NCI-H1417 (cell line): ENCODE measurements at regions not wholly inside any gene's neighbourhood (a gene's known extent, or its start where the extent isn't known, plus 50 kb on each side); places are given as distances from the start of the nearest gene placed in this dataset.

Experiments
- DNase-seq, 3 experiments: peaks; one replicate each; lab custom pipeline; 2025; lab: John Stamatoyannopoulos, UW

DNA sequence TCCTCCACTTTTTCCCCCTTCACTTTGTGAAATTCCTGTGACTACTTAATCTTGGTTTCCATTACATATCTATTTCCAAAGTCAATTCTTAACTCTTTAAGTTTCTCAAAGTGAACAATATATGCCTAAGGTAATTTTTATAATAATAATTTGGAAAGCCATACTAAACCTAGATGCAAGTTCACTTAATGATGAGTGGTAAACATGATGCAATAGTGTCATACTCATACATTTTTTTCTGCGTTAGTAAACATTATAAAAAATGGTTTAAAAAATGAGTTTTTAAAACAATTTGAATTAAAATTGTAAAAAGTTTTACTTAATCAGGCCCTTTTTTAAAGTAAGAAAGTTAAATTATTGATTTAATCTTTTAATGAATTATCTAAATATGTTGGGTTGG is 659.4 kb upstream of the FZD8 start:
- no peak for DNase-seq

DNA sequence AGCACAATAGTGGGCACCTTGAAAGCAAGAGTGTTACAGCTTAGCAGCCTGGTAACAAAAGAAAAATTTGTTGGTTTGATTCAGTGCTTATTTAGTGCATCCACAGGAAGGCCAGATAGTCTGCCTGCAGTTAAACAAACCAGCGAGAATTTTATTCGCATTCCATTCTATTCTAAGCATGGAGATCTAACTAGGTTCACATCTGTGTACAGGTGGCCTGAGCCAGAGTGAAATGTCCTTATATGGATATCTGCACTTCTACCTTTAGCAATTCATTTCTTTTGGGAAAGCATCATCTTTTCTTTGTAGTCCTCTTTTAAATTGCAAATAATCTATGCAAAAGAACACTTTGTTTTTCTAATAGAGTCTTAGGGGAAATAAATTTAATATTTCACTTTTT is 659.0 kb upstream of the FZD8 start:
- no peak for DNase-seq

DNA sequence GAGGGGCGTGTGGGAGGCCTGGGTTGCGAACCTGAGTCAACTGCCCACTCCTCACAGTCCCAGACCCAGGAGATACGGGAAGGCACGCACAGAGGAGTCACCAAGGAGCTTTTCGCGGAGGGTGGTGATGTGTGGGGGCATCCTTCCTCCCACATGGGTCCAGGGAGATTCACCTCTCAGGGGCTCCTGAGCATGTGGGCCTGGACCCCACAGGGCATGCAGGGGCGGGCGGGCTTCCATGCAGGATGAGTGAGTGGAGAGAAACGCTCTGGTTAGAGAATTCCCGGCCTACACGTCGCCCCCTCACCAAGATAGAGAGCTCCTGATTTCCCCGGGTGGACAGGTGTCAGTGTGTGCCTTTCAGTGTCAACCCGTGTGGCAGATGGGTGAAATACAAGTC is 641.7 kb upstream of the FZD8 start:
- DNase-seq, result no peak

DNA sequence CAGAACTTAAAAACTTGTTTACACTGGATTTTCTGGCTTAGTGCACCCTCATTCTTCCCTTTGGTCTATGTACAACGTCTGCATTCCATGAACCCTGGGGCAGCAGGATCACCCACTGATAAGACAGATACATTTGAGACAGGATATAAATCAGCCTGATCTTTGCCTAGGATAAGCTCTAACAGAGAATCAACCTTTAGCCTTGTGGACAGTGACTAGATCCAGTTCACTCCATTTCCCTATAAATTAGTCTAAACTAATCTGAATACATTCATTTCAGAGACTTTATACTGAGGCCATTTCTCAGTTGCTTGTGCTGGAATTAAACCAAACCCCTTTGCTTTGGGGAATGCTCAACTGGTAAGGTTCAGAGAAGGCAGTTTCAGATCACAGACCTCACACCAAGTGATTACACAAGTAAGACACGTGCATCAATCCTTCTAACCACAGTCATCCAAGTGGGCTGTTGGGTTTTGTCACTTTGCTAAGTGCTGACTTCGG is 639.8 kb upstream of the FZD8 start:
- DNase-seq, result no peak

DNA sequence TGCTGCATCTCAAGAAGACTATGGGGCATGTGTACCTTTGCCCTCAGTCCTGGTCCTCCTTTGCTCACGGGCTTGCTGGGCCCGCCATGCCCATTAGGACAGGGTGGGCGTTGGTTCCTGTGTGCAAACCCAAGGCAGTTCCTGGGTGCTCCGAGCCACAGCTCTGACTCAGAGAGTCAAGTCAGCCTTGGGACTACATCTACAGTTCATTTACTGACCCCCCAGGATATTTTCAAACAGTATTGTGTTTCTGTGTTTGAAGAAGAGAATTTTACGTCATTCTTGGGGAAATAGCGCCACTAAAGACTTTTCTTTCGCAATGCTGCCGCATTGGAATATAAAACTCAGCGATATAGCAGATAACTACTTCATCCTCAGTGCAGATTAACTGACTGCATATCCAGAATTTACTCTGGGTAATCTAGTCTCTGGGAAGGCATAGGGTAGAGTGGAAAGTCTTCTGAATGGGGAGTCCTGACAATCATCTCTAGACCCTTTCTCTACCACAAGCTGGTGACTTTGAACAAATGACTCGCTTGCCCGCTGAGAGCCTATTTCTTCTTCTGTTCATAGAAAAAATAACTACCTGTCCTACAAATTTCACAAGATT is 638.9 kb upstream of the FZD8 start:
- DNase-seq, result no peak

DNA sequence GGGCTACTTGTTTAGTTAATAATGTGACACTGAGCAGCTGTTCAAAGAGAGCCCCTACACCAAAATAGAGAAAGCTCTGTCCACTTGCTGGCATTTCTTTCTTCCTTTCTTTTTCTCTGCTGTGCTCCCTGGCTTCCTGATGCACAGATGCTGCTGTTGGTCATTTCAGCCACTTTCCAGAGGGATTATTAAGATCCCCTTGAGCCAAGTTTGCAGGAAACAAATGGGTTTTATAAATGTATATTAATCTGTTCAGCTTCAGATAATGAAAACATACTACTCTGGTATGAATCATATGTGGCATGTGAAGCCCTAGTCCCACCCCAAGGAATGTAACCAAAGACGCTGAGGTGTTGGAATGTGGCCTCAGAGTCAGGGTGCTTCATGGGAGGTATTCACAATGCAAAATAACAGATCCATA is 638.2 kb upstream of the FZD8 start:
- DNase-seq, result no peak

DNA sequence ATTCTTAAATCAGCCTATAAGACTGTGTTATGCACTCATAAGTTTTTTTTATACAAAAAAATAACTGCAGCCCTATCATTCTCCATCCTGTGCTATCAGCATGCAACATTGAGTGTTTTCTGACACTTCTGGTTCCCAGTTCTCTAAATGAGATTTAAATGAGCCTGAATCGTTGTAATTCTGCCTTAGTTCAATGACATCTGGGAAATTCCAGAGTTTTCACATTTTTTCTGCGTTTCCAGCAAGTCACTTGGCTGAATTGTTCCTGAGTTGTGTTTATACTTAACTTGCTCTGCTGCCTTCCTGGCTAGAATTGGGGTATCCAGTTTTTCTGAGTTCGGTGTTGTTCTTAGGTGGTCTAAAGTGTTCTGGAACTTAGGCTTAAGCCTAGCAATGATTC is 636.1 kb upstream of the FZD8 start:
- DNase-seq, result no peak

DNA sequence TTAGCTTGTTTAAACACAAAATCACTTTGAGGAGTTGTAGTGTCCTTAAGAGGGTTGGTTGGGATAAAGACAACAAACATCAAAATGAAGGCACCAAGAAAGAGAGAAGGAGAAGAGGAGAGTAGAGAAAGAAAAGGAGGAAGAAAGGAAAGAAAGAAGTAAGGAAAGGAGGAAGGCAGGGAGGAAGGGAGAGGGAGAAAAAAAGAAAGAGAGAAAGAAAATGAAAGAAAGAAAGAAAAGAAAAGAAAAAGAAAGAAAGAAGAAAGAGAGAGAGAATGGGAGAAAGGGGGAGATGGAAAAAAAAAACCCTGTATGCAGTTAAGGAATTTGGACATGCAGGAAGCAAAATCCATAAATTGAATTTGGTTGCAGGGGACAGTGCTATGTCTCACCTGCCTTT is 635.4 kb upstream of the FZD8 start:
- DNase-seq, result no peak

DNA sequence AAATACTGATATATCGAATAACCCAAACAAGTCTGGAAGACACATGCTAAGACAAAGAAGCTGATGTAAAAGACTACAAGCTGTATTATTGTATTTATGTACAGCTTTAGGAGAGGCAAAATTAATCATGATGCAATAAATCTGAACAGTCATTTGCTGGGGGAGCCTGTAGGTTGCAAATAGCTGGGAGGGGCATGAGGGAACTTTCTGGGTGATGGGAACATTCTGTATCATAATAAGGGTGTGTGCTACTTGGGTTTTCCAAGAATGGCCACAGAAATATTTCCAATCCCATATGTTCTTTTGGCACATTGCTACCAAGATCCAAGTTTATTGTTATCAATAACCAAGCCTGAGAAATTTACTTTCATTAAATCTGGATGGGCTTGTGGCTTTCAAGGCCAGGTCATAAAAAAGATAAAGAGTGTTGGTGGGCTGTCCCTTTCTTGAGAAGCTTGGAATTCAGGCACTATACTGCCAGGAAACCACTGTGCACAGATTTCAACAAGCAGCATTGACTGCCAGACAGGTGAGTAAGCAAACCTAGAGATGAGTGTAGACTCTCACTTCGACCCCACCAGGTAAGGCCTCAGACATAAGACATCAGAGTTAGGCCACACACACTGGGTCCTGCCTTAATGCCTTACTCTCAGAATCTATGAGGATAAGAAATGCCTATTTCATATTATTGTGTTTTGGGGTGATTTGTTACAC is 629.7 kb upstream of the FZD8 start:
- no peak for DNase-seq

DNA sequence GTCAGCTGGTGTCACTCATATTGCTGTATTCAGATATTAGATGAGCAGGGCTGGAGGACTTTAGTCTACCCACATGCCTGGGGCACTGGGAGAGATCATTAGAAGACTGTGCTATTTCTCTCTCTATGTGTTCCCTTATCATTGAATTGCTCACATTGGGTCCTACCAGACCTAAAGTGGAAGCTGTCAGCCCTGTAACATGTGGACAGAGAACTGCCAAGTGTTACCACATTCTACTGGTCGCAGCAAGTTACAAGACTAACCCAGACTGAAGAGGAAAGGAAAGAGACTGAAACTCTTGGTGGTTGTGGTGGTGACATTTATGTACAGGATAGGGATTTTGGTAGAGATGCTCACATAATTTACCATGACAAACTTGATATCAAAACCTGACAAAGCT is 627.1 kb upstream of the FZD8 start:
- DNase-seq, result no peak

DNA sequence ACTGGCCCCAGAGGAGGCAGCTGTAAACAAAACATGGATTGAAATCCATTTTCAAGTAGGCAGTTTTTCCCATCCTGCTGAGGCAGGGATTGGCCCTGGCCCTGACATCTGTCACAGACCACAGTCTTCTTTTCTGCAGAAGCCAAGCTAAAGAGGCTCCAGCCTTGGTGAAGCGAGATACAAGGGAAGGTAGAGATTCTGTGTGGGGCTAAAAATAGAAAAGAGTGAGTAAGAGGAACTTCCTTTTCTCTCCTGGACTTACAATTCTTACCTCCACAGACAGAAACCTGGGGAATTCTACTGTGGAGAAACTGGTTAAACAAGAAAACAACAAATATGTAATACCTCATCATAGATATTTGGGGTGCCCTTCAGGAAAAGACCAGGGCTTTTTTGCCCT is 624.8 kb upstream of the FZD8 start:
- no peak for DNase-seq

DNA sequence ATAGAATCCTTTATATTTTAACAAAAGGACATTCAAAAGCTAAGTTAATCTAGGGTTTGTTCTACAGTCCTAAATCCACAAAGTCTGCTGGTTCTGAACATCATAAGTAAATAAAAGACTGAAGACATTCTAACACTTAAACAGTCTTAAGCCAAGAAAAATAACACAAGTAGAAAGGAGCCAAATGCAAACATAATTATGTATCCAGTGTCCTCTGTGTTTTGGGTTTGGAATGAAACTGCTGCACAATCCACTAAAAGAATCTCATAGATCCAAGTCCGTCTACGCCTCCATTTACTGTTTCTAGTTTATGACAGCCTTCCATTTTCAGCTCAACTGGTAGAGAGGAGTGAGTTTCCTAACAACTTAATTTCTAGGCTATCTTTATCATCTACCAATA is 623.6 kb upstream of the FZD8 start:
- DNase-seq, result no peak

DNA sequence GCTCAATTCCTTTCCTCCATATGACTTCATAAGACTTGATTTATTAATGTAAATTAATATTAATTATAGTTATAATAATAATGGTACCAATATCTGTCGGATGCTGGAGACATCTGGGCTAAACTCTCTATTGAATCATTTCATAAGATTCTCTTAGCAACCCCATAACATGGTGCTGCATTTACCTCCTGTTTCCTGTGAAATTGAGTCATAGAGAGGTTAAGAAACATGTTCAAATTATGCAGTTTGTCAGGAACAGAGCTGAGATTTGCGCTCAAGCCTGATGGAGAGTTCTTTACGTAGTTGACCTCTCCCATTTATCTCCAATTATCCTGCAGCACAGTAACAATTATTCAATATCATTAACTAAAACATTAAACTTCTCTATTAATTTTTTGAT is 621.8 kb upstream of the FZD8 start:
- DNase-seq, result no peak

DNA sequence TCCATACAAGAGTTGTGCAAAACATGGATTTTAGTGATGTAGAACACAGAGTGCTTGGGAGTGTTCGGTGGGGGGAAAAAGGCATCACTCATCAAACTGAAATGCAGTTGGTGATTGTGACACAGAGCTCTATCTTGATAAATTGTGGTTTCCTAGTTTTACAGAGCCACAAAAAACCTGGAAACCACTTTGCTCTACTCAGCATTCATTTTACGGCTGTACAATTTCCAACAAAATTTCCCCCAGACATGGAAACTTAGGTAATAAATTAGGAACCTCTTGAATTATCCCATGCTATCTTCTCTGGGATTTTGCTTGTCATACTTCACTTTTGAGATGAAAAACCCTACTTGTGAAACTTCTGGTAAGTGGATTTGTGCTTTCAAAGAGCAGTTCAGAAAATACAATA is 614.9 kb upstream of the FZD8 start:
- no peak for DNase-seq

DNA sequence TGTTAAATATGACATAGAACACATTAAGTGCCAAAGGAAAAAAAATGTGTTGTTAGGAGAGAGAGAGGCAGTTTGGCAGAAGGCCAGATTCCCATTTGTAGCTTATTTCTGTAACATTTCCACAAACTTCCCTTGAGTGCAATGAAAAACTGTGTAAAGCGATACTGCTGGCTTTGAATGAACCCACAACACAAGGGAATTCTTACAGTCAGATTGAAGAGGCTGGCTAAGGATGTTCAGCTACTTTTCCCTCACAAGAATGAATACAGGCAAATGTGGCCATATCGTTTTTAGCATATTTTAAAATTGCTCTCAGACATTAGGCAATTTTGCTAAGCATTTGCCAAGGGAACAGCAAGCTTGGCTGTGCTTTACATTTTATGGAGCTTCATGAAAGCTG is 614.1 kb upstream of the FZD8 start:
- no peak for DNase-seq

DNA sequence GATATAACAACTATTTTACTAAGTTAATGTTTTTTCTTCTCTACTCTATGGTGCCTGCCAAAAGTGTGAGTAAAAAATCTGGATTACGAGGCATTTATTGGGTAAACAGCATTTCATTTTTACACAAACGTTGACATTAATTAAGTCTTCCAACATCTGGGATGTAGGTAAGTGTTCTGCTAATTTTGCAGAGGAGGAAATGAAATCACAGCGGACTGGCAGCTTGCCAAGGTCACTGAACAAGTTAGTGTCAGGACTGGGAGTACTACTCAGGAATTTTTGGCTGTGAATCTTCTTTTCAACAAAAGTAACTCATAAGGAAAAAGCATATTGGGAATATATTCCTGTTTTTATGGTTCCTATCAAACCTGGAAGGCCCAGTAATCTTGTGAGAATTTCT is 612.1 kb upstream of the FZD8 start:
- DNase-seq, result no peak

DNA sequence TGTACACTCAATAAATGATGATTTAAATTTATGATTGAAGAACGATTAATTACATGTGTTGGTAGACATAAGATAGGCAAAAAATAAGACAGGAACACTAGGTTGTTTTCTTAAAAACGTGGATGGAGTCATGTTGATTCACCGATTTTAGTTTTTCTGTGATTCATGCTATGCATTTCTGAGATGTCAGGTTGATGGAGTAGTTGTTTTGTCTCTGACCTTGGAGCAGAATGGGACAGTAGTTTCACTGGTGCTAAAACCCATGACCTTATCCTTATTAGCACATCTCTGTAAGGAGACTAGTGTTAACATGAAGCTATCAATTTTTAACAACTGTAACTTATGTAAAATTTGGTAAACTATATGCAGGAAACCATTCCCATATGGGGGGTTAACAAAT is 611.6 kb upstream of the FZD8 start:
- no peak for DNase-seq

DNA sequence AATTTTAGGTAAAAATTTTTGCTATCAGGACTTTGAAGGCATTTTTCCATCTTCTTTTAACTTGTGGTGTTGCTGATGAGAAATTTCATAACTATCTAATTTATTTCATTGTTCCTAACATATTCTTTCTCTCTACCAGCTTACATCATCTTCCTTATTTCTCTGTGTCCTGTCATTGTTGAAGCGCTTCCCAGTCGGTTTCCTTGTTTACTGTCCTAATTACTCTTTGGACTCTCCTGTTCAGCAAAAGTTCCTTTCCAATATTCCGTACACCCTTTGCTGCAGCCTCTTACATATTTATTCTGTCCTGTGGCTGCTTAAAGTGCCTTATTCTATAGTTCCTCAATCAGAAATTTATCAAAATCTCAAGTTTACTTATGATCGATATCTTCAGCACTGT is 609.0 kb upstream of the FZD8 start:
- no peak for DNase-seq

DNA sequence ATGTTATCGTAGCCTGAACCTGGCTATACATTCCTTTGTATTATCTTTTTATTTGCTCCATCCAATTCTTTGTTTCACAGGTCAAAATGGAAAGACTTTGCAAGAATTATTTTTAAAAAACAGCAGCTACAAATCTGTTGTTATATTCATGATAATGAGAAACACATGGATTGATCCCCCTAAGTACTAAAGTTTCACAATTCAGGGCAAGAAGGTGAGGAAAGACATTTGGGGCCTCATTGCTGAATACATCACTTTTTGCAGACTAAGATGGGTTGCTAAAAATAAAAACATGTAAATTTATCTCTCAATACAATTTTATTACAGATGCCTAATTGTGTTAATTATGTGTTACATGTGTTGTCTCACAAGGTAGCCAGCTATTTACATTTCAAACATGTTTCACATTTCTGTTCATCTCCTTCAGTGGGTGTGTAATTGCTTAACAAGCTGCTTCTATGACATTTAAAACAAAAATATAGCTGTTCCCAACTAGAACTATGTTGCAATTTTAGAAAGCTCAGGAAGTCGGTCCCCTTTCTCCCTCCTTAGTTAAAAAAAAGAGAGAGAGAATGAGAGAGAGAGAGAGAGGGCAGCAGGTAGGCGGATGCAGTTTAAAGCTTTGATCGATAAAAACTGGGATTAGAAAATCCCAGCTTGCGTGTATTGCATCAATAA is 606.3 kb upstream of the FZD8 start:
- no peak for DNase-seq

DNA sequence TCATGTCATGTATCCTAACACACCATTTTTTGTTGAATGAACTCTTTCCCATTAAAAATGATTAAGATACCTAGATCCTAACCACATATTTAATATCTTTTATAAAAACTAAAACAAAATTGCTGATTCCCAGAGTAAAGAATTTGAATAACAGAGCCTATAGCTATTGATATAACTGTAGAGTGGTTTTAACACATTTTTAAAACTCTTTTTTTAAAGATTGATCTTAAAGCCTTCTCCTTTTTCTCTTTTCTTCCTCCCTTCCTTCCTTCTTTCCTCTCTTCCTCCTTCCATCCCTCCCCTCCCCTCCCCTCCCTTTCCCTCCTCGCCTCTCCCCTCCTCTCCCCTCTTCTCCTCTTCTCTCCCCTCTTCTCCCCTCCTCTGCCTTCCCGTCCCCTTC is 605.4 kb upstream of the FZD8 start:
- no peak for DNase-seq

DNA sequence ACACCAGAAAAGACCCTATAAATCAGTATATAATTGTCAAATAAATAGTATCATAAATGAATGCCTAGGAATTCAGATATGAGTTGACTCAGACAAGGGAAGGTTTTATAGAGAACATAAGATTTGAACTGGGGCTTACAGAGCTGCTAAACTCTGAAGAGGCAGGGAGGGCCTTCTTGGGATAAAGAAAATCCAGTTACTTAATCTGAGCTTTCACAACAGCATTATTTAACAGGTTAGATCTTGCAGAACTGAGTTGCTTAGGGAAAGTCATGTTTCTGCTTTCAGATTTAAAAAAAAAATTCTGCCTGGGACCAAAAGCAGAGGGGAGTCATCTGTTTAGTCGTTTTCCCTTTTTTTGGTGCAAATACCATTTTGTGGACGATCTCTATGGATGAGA is 594.8 kb upstream of the FZD8 start:
- DNase-seq, result no peak

DNA sequence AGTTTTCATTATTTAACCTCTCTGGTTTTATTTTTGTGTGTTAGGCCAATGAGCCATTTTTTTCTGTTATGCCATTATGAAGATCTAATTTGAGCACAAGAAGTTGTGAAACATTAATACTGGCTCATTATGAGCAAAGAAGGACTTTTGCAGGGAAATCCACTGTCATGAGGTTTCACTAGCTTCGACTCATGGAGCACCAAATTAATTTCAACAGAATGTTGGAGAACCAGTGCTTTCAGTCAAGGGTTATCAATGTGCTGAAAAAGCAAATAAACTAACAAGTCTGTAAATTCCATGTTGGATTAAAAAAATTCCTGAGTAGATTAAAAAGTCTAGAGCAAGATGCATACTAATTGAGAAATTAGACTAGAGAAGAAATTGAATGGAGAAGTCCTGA is 594.2 kb upstream of the FZD8 start:
- no peak for DNase-seq

DNA sequence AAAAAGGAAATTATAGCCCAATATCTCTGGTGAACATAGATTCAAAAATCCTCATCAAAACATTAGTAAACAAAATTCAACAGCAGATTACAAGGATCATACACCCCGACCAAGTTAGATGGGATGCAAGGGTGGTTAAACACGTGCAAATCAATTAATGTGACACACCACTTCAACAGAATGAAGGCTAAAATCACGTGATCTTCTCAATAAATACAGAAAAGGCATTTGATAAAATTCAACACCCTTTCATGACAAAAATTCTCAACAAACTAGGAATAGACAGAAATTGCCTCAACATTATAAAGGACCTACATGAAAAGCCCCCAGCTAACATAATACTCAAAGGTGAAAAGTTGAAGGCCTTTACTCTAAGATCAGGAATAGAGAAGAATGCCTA is 590.8 kb upstream of the FZD8 start:
- DNase-seq, result no peak
